ENCODE measurements at regions not wholly inside any gene's neighbourhood (a gene's known extent, or its start where the extent isn't known, plus 50 kb on each side); places are given as distances from the start of the nearest gene placed in this dataset.

DNA sequence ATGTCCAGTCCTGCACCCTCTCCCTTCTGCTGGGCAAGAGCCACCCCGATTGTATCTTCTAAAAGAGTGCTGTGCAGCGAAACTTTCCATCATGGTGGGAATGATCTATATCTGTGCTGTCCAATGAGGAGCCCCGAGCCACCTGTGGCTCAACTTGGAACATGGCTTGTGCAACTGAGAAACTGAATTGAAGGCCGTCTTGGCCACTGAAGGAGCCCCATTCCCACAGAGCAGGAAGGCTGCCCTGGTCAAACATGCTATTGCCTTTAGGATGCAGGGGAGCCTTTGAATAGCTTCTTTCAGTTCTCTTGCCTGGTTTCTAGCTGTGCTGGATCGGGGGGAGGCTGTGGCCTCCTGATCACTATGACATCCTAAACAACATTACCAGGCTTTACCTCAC is 427.6 kb downstream of the SETD4 start:
- TF ChIP-seq, protein P1, sequence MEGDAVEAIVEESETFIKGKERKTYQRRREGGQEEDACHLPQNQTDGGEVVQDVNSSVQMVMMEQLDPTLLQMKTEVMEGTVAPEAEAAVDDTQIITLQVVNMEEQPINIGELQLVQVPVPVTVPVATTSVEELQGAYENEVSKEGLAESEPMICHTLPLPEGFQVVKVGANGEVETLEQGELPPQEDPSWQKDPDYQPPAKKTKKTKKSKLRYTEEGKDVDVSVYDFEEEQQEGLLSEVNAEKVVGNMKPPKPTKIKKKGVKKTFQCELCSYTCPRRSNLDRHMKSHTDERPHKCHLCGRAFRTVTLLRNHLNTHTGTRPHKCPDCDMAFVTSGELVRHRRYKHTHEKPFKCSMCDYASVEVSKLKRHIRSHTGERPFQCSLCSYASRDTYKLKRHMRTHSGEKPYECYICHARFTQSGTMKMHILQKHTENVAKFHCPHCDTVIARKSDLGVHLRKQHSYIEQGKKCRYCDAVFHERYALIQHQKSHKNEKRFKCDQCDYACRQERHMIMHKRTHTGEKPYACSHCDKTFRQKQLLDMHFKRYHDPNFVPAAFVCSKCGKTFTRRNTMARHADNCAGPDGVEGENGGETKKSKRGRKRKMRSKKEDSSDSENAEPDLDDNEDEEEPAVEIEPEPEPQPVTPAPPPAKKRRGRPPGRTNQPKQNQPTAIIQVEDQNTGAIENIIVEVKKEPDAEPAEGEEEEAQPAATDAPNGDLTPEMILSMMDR (IDR thresholded peaks at IDR 0.05; ENCODE audit: low read depth, low read length): no peak
- TF ChIP-seq, protein P2, sequence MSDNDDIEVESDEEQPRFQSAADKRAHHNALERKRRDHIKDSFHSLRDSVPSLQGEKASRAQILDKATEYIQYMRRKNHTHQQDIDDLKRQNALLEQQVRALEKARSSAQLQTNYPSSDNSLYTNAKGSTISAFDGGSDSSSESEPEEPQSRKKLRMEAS (IDR thresholded peaks at IDR 0.05; ENCODE audit: low read depth, low read length): no peak
